GM21786 (cell line): ENCODE measurements at regions not wholly inside any gene's neighbourhood (a gene's known extent, or its start where the extent isn't known, plus 50 kb on each side); places are given as distances from the start of the nearest gene placed in this dataset.
A peak's percentile ranks its signal among the peaks of the same experiment; 100 is the strongest.
"Not testable (repeated sequence)": the region's sequence is repeated elsewhere in the genome, so short reads cannot be mapped to it uniquely, and the experiment has no call there.

Experiments
- ATAC-seq: cut with Tn5 transposase; IDR thresholded peaks from one replicate; pipeline ENCODE4 v1.9.1; 2021; ENCODE audit not compliant: unreplicated experiment

- peak; percentile 100 for ATAC-seq
Observed at GRCh38 chr9:41273549-41274267, 84.6 kb upstream of the ZNG1F start.

- peak; percentile 31 for ATAC-seq
Observed at GRCh38 chr9:41272879-41273548, 83.9 kb upstream of the ZNG1F start.

DNA sequence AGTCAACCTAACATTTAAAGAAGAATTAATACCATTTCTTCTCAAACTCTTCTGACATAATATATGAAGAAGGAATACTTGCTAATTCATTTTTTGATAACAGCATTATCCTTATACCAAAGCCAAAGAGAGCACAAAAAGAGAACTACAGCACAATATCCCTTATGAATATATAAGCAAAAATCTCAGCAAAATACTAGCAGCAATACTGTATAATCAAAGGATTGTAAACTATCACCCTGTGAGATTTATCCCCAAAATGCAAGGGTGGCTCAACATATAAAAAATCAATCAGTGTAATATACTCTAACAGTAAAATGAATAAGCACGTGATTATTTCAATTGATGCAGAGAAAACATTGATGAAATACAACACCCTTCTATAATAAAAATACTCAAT, 81.9 kb upstream of the ZNG1F start:
- ATAC-seq: not testable (repeated sequence)

DNA sequence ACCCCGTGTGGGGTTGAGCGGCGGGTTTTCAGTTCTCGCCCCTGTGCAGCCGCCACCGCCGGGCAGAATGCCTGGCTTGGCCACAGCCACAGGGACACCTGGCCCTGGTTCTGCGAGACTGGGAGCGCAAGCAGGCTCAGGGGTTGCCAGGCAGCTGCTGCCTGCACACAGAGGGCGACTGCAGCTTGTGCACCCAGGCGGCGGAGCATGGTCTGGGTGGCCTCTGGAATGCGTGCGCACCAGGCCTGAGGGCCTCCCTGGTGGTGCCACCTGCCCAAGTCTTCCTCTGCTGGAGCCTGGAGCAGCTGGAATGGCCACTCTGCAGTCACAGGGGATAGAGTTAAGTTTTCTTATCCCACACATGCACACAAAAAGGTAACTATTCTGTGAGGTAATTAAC, 80.4 kb upstream of the ZNG1F start:
- ATAC-seq: not testable (repeated sequence)

DNA sequence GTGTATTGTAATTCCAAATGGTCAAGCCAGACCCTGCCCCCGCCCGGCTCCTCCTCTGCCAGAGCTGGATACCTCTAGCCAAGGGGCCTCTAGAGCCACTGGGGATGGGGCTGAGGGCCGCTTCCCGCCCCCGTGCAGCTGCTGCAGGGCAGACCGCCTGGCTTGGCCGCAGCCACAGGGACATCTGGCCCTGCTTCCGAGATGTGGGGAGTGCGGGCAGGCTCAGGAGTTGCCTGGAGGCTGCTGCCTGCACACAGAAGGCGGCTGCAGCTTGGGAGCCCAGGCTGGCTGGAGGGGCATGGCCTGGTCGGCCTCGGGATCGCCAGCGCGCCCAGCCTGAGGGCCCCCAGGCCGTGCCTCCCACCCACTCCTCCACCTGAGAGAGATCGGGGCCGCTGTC, 79.9 kb upstream of the ZNG1F start:
- ATAC-seq: not testable (repeated sequence)

GRCh38 chr9:41266602-41267001, 77.5 kb upstream of the ZNG1F start:
- ATAC-seq: not testable (repeated sequence)

- not testable (repeated sequence) for ATAC-seq
Observed at GRCh38 chr9:41266000-41266399, 76.9 kb upstream of the ZNG1F start.

DNA sequence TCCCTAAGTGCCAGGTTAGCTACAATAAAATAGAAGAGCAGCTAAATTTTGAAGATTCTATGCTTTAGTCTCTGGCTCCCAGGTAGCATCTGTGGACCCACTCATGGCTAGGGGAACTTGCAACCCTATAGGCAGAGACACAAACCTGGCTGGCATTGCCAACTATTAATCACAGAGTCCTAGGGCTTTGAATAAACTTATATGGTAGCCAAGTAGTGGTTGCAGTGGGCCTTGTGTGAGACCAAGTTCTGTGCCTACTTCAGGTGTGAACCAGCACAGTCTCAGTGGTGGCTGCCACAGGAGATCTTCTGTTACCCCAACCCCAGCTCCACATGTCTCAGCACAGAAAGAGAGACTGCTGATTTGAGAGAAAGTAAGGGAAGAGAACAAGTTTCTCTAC, 62.9 kb upstream of the ZNG1F start:
- ATAC-seq: not testable (repeated sequence)

GRCh38 chr9:41251101-41251500, 62.0 kb upstream of the ZNG1F start:
- not testable (repeated sequence) for ATAC-seq

GRCh38 chr9:41246702-41247101, 57.6 kb upstream of the ZNG1F start:
- ATAC-seq: not testable (repeated sequence)
